AG04450 (cell line): ENCODE measurements at regions not wholly inside any gene's neighbourhood (a gene's known extent, or its start where the extent isn't known, plus 50 kb on each side); places are given as distances from the start of the nearest gene placed in this dataset.

Source experiments
- CTCF ChIA-PET: fragments of 300-600, 350-600 bp; formaldehyde crosslinking; extraction: SDS; loops from one replicate; lab custom pipeline; 2022; ENCODE audit warnings: antibody characterized with exemption, inconsistent platforms; lab: Charles Lee
- POLR2A ChIA-PET: fragments of 350-600 bp; formaldehyde crosslinking; extraction: SDS; loops from one replicate; lab custom pipeline; 2021; ENCODE audit warnings: antibody characterized with exemption, inconsistent platforms; lab: Yijun Ruan, JAX
- DNase-seq: peaks from one replicate; pipeline ENCODE4 v3.0.0-alpha.2; 2011; ENCODE audit warnings: low read depth, low spot score
- H3K27ac ChIP-seq: one replicate; pipeline ENCODE4 v1.5.1; 2012; ENCODE audit warnings: low read depth, low read length, control low read depth
- H3K27me3 ChIP-seq: one replicate; pipeline ENCODE4 v1.6.0; 2012; ENCODE audit warnings: low read length; ENCODE audit not compliant: control insufficient read depth, insufficient read depth
- H3K4me3 ChIP-seq: 2 replicates; pipeline ENCODE4 v1.5.1; 2011; ENCODE audit warnings: mild to moderate bottlenecking, low read depth, low read length, control low read depth
- H3K9me3 ChIP-seq: 2 replicates; pipeline ENCODE4 v1.5.1; 2012; ENCODE audit warnings: low read length; ENCODE audit not compliant: control insufficient read depth, insufficient read depth
- TF ChIP-seq, protein P1 (sequence below): IDR thresholded peaks from 2 replicates; pipeline ENCODE4 v1.5.1; 2011; ENCODE audit warnings: low read depth, low read length, control low read depth, inconsistent platforms

DNA sequence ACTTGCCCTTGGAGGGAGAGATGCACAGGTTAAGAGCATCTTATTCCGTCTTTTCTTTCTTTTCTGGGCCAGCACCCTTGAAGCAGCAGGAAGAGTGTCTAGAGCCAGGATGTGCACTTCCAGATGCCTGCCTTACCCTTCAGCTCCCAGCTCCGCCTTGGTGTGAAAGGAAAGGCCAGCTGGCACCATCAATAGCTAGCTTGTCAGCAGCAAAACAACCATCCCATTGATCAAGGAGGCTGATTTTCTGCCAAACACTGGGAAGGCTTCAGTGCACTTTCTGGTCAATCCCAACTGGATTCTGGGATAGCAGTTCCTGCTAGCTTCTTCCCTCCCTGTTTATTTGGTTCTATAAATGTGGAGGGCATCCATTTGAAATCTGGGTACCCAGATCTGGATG is 110.9 kb upstream of the GALNT15 start:
- Histone ChIP-seq H3K9me3 (no peaks in the 10 kb centered on the region), H3K27me3 (no peaks in the 10 kb centered on the region), H3K27ac (no peak overlapping the region), H3K4me3 (no peak overlapping the region)
- POLR2A ChIA-PET = no interaction called here
- CTCF ChIA-PET = interaction anchor here (1.9 kb wide), 1 partner anchor 15 kb away, joined by 11 read pairs; no protein-coding TSS in a partner anchor
- TF ChIP-seq, protein P1, sequence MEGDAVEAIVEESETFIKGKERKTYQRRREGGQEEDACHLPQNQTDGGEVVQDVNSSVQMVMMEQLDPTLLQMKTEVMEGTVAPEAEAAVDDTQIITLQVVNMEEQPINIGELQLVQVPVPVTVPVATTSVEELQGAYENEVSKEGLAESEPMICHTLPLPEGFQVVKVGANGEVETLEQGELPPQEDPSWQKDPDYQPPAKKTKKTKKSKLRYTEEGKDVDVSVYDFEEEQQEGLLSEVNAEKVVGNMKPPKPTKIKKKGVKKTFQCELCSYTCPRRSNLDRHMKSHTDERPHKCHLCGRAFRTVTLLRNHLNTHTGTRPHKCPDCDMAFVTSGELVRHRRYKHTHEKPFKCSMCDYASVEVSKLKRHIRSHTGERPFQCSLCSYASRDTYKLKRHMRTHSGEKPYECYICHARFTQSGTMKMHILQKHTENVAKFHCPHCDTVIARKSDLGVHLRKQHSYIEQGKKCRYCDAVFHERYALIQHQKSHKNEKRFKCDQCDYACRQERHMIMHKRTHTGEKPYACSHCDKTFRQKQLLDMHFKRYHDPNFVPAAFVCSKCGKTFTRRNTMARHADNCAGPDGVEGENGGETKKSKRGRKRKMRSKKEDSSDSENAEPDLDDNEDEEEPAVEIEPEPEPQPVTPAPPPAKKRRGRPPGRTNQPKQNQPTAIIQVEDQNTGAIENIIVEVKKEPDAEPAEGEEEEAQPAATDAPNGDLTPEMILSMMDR = no peak
- no peak for DNase-seq

DNA sequence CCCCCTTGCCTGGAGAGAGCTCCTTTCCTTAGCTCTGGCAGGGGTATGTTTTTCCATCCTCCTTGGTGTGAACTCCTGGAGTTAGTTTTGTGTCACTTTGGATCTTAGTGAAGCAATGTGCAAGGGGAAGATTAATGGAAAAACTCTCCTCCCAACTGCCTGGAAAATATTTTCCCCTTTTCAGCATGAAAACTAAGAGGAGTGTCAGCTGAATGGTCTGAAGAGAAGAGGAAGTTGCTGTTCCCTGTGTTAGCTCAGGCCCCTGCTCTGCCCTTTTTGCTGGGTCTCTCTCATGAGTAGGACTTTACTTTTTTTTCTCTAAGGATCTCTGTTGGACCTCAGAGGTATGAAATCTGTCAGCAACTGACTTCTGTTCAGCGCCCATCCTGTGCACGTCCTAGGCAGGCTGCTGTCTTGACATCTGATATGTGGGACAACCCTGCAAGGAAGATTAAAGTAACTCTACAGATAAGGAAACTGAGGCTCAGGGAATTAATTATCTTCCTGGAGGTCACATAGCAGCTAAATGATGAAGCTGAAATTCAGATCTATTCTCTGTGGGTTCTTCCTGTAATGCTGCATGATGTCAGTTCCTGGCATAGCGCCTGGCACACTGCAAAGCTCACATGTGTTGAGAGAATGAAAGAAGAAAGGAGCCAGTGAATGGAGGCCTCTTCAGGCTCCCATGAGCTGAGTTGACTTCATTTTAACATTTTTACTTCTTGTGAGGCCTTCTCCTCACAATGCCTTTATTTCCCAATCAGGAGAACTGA is 109.7 kb upstream of the GALNT15 start:
- CTCF ChIA-PET = interaction anchor here (0.6 to 1.9 kb wide), 3 partner anchors 16 to 114 kb away, joined by 4 to 11 read pairs (median 5); no protein-coding TSS in a partner anchor
- DNase-seq = peak; percentile 82
- POLR2A ChIA-PET = no interaction called here

DNA sequence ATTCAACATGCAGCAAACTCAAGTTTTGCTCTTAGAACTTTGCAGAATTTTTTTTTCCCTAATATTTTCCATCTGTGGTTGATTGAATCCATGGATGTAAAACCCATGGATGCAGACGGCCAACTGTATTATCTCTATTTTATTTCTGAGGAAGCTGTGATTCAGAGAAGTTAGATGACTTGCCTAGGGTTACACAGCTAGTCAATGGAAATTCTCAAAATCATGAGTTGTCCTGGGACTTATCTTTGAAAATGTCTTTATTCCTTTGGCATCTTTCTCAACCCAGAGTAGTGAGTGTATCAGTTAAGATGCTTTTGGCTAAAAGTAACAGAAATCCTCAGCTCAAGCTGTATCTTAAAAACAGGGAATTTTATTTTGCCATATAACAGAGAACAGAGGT is 107.9 kb upstream of the GALNT15 start:
- no peak for DNase-seq
- Histone ChIP-seq H3K27me3 (no peaks in the 10 kb centered on the region), H3K27ac (peak overlapping the region; percentile 84), H3K9me3 (no peaks in the 10 kb centered on the region), H3K4me3 (no peak overlapping the region)
- TF ChIP-seq, protein P1 = no peak
- ChIA-PET POLR2A (no interaction called here), CTCF (no interaction called here)

More for the DNA sequence above, 109.7 kb upstream of the GALNT15 start:
- Histone ChIP-seq H3K27me3 (no peaks in the 10 kb centered on the region), H3K27ac (peak overlapping the region; percentile 77), H3K4me3 (no peak overlapping the region), H3K9me3 (no peaks in the 10 kb centered on the region)
- TF ChIP-seq, protein P1 = no peak

DNA sequence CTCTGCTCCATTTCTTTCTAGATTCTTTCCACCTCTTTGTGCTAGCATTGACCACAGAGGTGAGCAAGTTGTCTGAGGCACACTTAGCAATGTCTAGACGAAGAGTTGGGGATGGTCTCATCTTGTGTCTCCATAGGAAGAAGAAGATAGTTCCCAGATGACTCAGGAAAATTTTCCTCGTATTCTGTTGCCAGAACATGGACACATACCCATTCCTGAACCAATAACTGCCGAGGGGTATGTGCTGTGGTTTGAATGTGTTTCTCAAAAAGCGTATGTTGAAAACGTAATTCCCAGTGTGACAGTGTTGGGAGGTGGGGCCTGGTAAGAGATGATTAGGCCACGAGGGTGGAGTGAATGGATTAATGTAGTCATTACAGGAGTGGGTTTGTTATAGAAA is 107.5 kb upstream of the GALNT15 start:
- ChIA-PET POLR2A (no interaction called here), CTCF (no interaction called here)
- H3K27ac ChIP-seq = peak overlapping the region; percentile 84
- H3K4me3 ChIP-seq = no peak overlapping the region
- H3K27me3 ChIP-seq = no peaks in the 10 kb centered on the region
- no peaks in the 10 kb centered on the region for H3K9me3 ChIP-seq
- no peak for DNase-seq
- TF ChIP-seq, protein P1 = no peak

DNA sequence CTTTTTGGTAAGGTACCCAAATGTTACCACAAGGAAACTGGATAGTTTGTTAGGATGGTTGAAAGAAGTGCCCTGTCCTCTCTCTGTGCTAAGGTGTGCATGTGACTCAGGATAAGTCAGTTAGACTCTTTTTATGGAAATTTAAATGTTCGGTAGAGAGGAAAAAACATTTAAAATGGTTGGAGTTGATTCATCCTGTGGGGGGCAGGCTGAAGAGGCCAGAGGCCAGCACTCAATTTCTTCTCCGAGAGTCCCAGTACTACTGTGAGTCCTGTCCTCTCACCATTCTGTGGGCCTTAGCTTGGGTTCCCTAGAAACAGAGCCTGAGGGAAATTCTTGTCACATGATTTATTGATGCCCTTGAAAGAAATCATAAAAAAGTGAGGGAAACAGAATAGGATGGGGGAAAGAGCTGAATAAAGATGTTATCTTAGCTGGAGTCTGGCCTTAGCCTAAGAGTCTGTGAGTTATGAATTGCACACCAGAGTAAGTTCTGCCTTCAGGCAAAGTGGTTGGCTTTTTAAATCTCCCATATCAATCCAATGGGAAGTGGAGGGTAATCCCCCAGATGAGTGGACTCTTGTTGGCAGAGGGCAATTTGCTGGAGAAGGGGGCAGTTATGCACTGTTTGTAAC is 106.5 kb upstream of the GALNT15 start:
- TF ChIP-seq, protein P1 = no peak
- H3K4me3 ChIP-seq = no peak overlapping the region
- CTCF ChIA-PET = interaction anchor here (0.9 kb wide), 1 partner anchor 125 kb away, joined by 3 read pairs; no protein-coding TSS in a partner anchor
- no peaks in the 10 kb centered on the region for H3K27me3 ChIP-seq
- H3K9me3 ChIP-seq = no peaks in the 10 kb centered on the region
- H3K27ac ChIP-seq = peak overlapping the region; percentile 84
- POLR2A ChIA-PET = interaction anchor here (1.9 kb wide), 1 partner anchor 35 kb away, joined by 11 read pairs; no protein-coding TSS in a partner anchor
- DNase-seq = no peak
